RWPE1 (cell line): ENCODE measurements at regions not wholly inside any gene's neighbourhood (a gene's known extent, or its start where the extent isn't known, plus 50 kb on each side); places are given as distances from the start of the nearest gene placed in this dataset.

Experiments used
- CTCF ChIA-PET: fragments of 350-600 bp; sonication (Branson Sonifier 250); formaldehyde crosslinking; extraction: SDS; loops from one replicate; lab custom pipeline; 2021; lab: Yijun Ruan, JAX
- POLR2A ChIA-PET: fragments of 400-600 bp; formaldehyde crosslinking; extraction: SDS; loops from one replicate; lab custom pipeline; 2020; ENCODE audit warnings: antibody characterized with exemption; ENCODE audit not compliant: low non-redundant PET; lab: Yijun Ruan, JAX
- DNase-seq: peaks from one replicate; pipeline ENCODE4 v3.0.0; 2012; ENCODE audit warnings: low spot score
- H3K27ac ChIP-seq: fragments of 450-650 bp; 2 replicates; pipeline ENCODE4 v1.5.1; 2017
- CTCF ChIP-seq: fragments of 450-650 bp; conservative IDR thresholded peaks from 2 replicates; pipeline ENCODE4 v1.5.1; 2017; ENCODE audit warnings: low read depth, mild to moderate bottlenecking

- CTCF ChIA-PET: no interaction called here
- no peak overlapping the region for H3K27ac ChIP-seq
- TF ChIP-seq CTCF: no peak
- no peak for DNase-seq
- POLR2A ChIA-PET: no interaction called here
These were observed 193.8 kb downstream of the TMEM114 start for GRCh38 chr16:8396463-8396862.

GRCh38 chr16:8391257-8391656 lies 199.1 kb downstream of the TMEM114 start:
- TF ChIP-seq CTCF: no peak
- H3K27ac ChIP-seq: no peak overlapping the region
- POLR2A ChIA-PET: no interaction called here
- CTCF ChIA-PET: no interaction called here
- DNase-seq: no peak

- no peak for DNase-seq
- H3K27ac ChIP-seq: no peak overlapping the region
- ChIA-PET CTCF (interaction anchor here (0.7 kb wide), 1 partner anchor 83 kb away, joined by 4 read pairs; no protein-coding TSS in a partner anchor), POLR2A (no interaction called here)
- TF ChIP-seq CTCF: no peak
These were observed 201.6 kb downstream of the TMEM114 start for GRCh38 chr16:8388684-8389083.

- CTCF ChIA-PET: no interaction called here
- DNase-seq: no peak
- POLR2A ChIA-PET: no interaction called here
- no peak for TF ChIP-seq CTCF
- no peak overlapping the region for H3K27ac ChIP-seq
These were observed 208.5 kb downstream of the TMEM114 start for GRCh38 chr16:8381814-8382213.

GRCh38 chr16:8380311-8380710 lies 210.0 kb downstream of the TMEM114 start:
- CTCF ChIA-PET: interaction anchor here (1.5 kb wide), 1 partner anchor 9 kb away, joined by 4 read pairs; no protein-coding TSS in a partner anchor
- POLR2A ChIA-PET: no interaction called here
- TF ChIP-seq CTCF: no peak
- H3K27ac ChIP-seq: no peak overlapping the region
- DNase-seq: no peak

- no peak for TF ChIP-seq CTCF
- DNase-seq: no peak
- CTCF ChIA-PET: no interaction called here
- POLR2A ChIA-PET: no interaction called here
- H3K27ac ChIP-seq: no peak overlapping the region
These were observed 212.4 kb downstream of the TMEM114 start for GRCh38 chr16:8377864-8378263.

GRCh38 chr16:8376858-8377257 lies 213.5 kb downstream of the TMEM114 start:
- POLR2A ChIA-PET: no interaction called here
- no peak for DNase-seq
- H3K27ac ChIP-seq: no peak overlapping the region
- CTCF ChIA-PET: no interaction called here
- no peak for TF ChIP-seq CTCF
